HepG2 (cell line): ENCODE measurements at regions not wholly inside any gene's neighbourhood (a gene's known extent, or its start where the extent isn't known, plus 50 kb on each side); places are given as distances from the start of the nearest gene placed in this dataset.

Source experiments
- CTCF ChIP-seq: sonication (generic); formaldehyde crosslinking; IDR thresholded peaks from 2 replicates; pipeline ENCODE4 v1.5.0; 2020; ENCODE audit warnings: mild to moderate bottlenecking, missing genetic modification reagents, moderate library complexity
- EZH2 ChIP-seq: conservative IDR thresholded peaks from 2 replicates; pipeline ENCODE4 v1.6.1; 2012; ENCODE audit warnings: mild to moderate bottlenecking, low read depth, low read length, moderate library complexity
- FOXP4 ChIP-seq: sonication (generic); formaldehyde crosslinking; IDR thresholded peaks from 2 replicates; pipeline ENCODE4 v1.4.0; 2020; ENCODE audit warnings: missing genetic modification reagents
- GATA4 ChIP-seq: sonication (generic); IDR thresholded peaks from 2 replicates; pipeline ENCODE4 v1.6.1; 2016; ENCODE audit warnings: antibody characterized with exemption, low read depth, borderline replicate concordance
- POLR2AphosphoS5 ChIP-seq: IDR thresholded peaks from 2 replicates; pipeline ENCODE4 v1.6.1; 2012; ENCODE audit warnings: low read depth, low read length
- TCF7L2 ChIP-seq: IDR thresholded peaks from 2 replicates; pipeline ENCODE4 v1.6.1; 2011; ENCODE audit warnings: mild to moderate bottlenecking, low read depth, low read length, moderate library complexity
- TOE1 ChIP-seq: sonication (generic); formaldehyde crosslinking; IDR thresholded peaks from 2 replicates; pipeline ENCODE4 v1.4.0; 2020; ENCODE audit warnings: mild to moderate bottlenecking, missing genetic modification reagents
- ZNF660 ChIP-seq: sonication (generic); formaldehyde crosslinking; IDR thresholded peaks from 2 replicates; pipeline ENCODE4 v1.5.1; 2020; ENCODE audit warnings: mild to moderate bottlenecking, low read depth, missing genetic modification reagents, borderline replicate concordance

- TF ChIP-seq GATA4 (no peak), FOXP4 (CRISPR knock-in tag) (no peak), TOE1 (CRISPR knock-in tag) (no peak), POLR2AphosphoS5 (no peak), CTCF (CRISPR knock-in tag) (no peak), EZH2 (no peak), ZNF660 (CRISPR knock-in tag) (no peak), TCF7L2 (no peak)
Measured at GRCh38 chr13:107331359-107331758, 763.4 kb upstream of the ARGLU1 start.
